ENCODE measurements at regions not wholly inside any gene's neighbourhood (a gene's known extent, or its start where the extent isn't known, plus 50 kb on each side); places are given as distances from the start of the nearest gene placed in this dataset.

DNA sequence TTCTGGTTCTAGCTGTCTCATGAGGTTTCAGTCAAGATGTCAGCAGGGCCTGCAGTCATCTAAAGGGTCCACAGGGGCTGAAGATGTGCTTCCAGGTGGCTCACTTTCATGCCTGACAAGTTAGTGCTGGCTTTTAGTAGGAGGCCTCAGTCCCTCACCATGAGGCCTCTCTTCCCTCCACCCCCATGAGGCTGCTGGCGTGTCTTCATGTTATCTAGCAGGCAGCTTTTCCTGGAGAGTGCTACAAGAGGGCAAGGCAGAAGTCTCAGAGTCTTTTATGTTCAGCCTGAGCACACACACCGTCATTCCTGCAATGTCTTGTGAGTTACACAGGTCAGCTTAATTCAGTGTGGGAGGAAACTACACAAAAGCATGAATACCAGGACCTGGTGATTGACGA lies 769.9 kb downstream of the HDGFL1 start:
- TF ChIP-seq, protein P1, sequence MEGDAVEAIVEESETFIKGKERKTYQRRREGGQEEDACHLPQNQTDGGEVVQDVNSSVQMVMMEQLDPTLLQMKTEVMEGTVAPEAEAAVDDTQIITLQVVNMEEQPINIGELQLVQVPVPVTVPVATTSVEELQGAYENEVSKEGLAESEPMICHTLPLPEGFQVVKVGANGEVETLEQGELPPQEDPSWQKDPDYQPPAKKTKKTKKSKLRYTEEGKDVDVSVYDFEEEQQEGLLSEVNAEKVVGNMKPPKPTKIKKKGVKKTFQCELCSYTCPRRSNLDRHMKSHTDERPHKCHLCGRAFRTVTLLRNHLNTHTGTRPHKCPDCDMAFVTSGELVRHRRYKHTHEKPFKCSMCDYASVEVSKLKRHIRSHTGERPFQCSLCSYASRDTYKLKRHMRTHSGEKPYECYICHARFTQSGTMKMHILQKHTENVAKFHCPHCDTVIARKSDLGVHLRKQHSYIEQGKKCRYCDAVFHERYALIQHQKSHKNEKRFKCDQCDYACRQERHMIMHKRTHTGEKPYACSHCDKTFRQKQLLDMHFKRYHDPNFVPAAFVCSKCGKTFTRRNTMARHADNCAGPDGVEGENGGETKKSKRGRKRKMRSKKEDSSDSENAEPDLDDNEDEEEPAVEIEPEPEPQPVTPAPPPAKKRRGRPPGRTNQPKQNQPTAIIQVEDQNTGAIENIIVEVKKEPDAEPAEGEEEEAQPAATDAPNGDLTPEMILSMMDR (IDR thresholded peaks at IDR 0.05), result no peak
- TF ChIP-seq EZH2 (IDR thresholded peaks at IDR 0.05), result no peak

All from neural progenitor cell (in vitro differentiated cells).